OCI-LY3 (cell line): ENCODE measurements at regions not wholly inside any gene's neighbourhood (a gene's known extent, or its start where the extent isn't known, plus 50 kb on each side); places are given as distances from the start of the nearest gene placed in this dataset.

Experiments
- H2AFZ ChIP-seq: fragments of 200-600, 300-600 bp; shearing (Covaris generic); 2 replicates; pipeline ENCODE4 v1.6.0; 2014; ENCODE audit warnings: antibody characterized with exemption, low read depth, low read length
- H3K27ac ChIP-seq: fragments of 200-600, 300-600 bp; sonication (generic); 2 replicates; pipeline ENCODE4 v1.5.1; 2014; ENCODE audit warnings: mild to moderate bottlenecking, low read length, moderate library complexity, mixed read lengths
- H3K27me3 ChIP-seq: fragments of 200-600, 300-600 bp; sonication (generic); 2 replicates; pipeline ENCODE4 v1.6.1; 2014; ENCODE audit warnings: low read depth, low read length, mixed read lengths
- H3K36me3 ChIP-seq: fragments of 200-600, 300-600 bp; sonication (generic); replicated peaks from 2 replicates; pipeline ENCODE3; 2014; ENCODE audit warnings: low read depth, low read length, mixed read lengths
- H3K4me1 ChIP-seq: fragments of 300-600, 200-600 bp; sonication (generic); 2 replicates; pipeline ENCODE4 v1.6.1; 2014; ENCODE audit warnings: low read length, mixed read lengths
- H3K4me2 ChIP-seq: fragments of 200-600, 300-600 bp; sonication (generic); 2 replicates; pipeline ENCODE4 v1.6.1; 2014; ENCODE audit warnings: low read length, mixed read lengths
- H3K4me3 ChIP-seq: fragments of 300-600, 200-600 bp; sonication (generic); 2 replicates; pipeline ENCODE4 v1.5.1; 2014; ENCODE audit warnings: antibody characterized with exemption, mild to moderate bottlenecking, low read length, moderate library complexity
- H3K79me2 ChIP-seq: fragments of 300-600, 200-600 bp; shearing (Covaris generic); 2 replicates; pipeline ENCODE4 v1.6.1; 2014; ENCODE audit warnings: mild to moderate bottlenecking, low read length, mixed read lengths
- H3K9ac ChIP-seq: fragments of 300-600, 200-600 bp; shearing (Covaris generic); 2 replicates; pipeline ENCODE4 v1.6.0; 2014; ENCODE audit warnings: mild to moderate bottlenecking, low read length, moderate library complexity
- H3K9me3 ChIP-seq: fragments of 200-600, 300-600 bp; shearing (Covaris generic); 2 replicates; pipeline ENCODE4 v1.6.1; 2014; ENCODE audit warnings: low read length, mixed read lengths; ENCODE audit not compliant: insufficient read depth
- H4K20me1 ChIP-seq: fragments of 200-600, 300-600 bp; sonication (generic); 2 replicates; pipeline ENCODE4 v1.6.1; 2016; ENCODE audit warnings: low read length, mixed read lengths; ENCODE audit not compliant: insufficient read depth
- CTCF ChIP-seq: fragments of 200-600, 300-600 bp; sonication (generic); IDR thresholded peaks from 2 replicates; pipeline ENCODE4 v1.5.1; 2014; ENCODE audit warnings: antibody characterized with exemption, low read length, low read depth
- EZH2phosphoT487 ChIP-seq: fragments of 200-600 bp; shearing (Covaris generic); IDR thresholded peaks from 2 replicates; pipeline ENCODE4 v1.6.1; 2018; ENCODE audit warnings: antibody characterized with exemption, mixed run types, low read depth

DNA sequence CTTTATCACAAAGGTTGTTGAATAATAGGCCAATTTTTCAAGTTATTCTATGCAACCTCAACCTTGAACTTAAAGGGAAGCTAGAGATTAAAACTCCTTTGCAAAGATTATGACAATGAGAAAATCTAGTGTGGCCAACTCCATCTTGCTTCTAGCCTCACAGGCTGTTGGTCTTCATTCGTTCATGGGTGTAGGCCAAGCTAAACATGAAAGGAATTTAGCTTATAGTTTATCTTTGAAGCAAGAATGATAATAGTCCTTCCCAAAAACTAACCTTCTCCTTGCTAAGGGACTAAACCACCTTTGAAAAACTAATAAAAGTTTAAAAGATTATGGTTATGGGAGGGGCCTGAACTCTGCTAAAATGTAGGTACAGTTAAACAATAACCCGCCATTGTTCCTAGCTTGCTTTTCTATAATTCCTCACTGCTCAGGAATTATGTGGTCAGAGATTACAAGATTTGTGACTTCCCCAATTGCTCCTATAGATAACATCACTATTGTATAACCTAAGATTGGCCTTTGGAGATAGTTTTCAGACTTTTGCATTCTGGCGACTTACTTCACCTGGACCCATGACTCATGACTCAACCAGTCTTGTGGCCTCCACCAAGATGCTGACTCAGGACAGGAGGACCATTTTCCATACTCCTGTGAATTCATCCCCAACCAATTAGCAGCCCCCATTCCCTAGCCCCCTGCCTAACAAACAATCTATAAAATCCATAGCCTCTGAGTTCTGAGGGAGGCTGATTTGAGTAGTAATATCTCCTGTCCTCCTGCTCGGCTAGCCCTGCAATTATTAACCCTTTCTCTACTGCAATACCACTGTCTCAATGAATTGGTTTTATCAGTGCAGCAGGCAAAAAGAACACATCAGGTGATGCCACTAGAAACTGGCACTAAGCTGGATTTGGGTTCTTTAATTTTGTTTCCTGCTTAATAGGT, 154.5 kb downstream of the CD83 start:
- Histone ChIP-seq H3K4me3 (no peak overlapping the region), H3K4me1 (peaks cover 11% of the 10 kb centered on the region), H3K36me3 (peaks cover 16% of the 10 kb centered on the region), H3K27me3 (no peaks in the 10 kb centered on the region), H3K9me3 (peaks cover 10% of the 10 kb centered on the region; the same call in 1 of the 2 replicates), H3K4me2 (no peak overlapping the region), H2AFZ (no peak overlapping the region), H3K79me2 (no peaks in the 10 kb centered on the region), H3K27ac (no peak overlapping the region), H3K9ac (no peak overlapping the region), H4K20me1 (no peaks in the 10 kb centered on the region)
- TF ChIP-seq CTCF (no peak), EZH2phosphoT487 (no peak)

DNA sequence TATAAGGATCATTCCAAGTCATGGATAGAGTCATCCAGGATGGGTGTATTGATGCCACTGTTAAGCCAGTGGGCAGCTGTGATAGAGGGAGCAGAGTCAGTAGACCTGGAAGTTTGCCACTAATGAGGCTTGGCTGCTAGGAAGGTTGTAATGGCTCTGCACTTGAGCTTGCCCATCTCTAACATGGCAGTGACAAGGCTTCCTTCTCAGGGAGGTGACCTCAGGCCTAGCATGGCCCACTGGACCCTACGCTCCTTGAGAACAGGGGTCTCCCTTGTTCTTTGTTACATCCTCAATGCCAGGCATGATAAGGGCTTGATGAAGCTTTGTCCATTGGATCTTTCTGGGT, 155.1 kb downstream of the CD83 start:
- peaks cover 17% of the 10 kb centered on the region for H3K4me1 ChIP-seq
- H2AFZ ChIP-seq: no peak overlapping the region
- no peak overlapping the region for H3K4me3 ChIP-seq
- H3K9ac ChIP-seq: no peak overlapping the region
- no peaks in the 10 kb centered on the region for H4K20me1 ChIP-seq
- TF ChIP-seq CTCF (no peak), EZH2phosphoT487 (no peak)
- no peak overlapping the region for H3K27ac ChIP-seq
- peaks cover 10% of the 10 kb centered on the region; the same call in 1 of the 2 replicates for H3K9me3 ChIP-seq
- H3K36me3 ChIP-seq: peaks cover 16% of the 10 kb centered on the region
- H3K79me2 ChIP-seq: no peaks in the 10 kb centered on the region
- no peak overlapping the region for H3K4me2 ChIP-seq
- no peaks in the 10 kb centered on the region for H3K27me3 ChIP-seq

- Histone ChIP-seq H3K4me1 (peaks cover 18% of the 10 kb centered on the region), H2AFZ (no peak overlapping the region), H3K4me2 (no peak overlapping the region), H3K4me3 (no peak overlapping the region), H4K20me1 (no peaks in the 10 kb centered on the region), H3K9me3 (peaks cover 10% of the 10 kb centered on the region; the same call in 1 of the 2 replicates), H3K27me3 (no peaks in the 10 kb centered on the region), H3K79me2 (no peaks in the 10 kb centered on the region), H3K36me3 (peaks cover 16% of the 10 kb centered on the region), H3K9ac (no peak overlapping the region), H3K27ac (no peak overlapping the region)
- TF ChIP-seq EZH2phosphoT487 (no peak), CTCF (no peak)
Observed at GRCh38 chr6:14273191-14273590, 155.6 kb downstream of the CD83 start.

- Histone ChIP-seq H3K4me2 (no peak overlapping the region), H3K36me3 (peaks cover 16% of the 10 kb centered on the region), H3K27ac (no peak overlapping the region), H3K9ac (no peak overlapping the region), H4K20me1 (no peaks in the 10 kb centered on the region), H3K9me3 (peaks cover 10% of the 10 kb centered on the region; the same call in 1 of the 2 replicates), H3K79me2 (no peaks in the 10 kb centered on the region), H3K27me3 (no peaks in the 10 kb centered on the region), H3K4me1 (peaks cover 18% of the 10 kb centered on the region), H2AFZ (no peak overlapping the region), H3K4me3 (no peak overlapping the region)
- no peak for TF ChIP-seq CTCF
- no peak for TF ChIP-seq EZH2phosphoT487
Observed at GRCh38 chr6:14274016-14274415, 156.4 kb downstream of the CD83 start.
